Cardiac fibroblast (primary cell): ENCODE measurements at regions not wholly inside any gene's neighbourhood (a gene's known extent, or its start where the extent isn't known, plus 50 kb on each side); places are given as distances from the start of the nearest gene placed in this dataset.

Source experiments
- DNase-seq, 2 donors: peaks; one replicate each; pipeline versions ENCODE4 v3.0.0 to v3.0.0-alpha.2; 2010; ENCODE audit warnings: low read depth in 2 of 2
- H3K4me3 ChIP-seq, 2 donors: replicated peaks in 1 of 2; 1 replicate in 1 of 2; 2 replicates in 1 of 2; pipeline ENCODE4 v1.5.1; 2011; ENCODE audit warnings: low read depth in 2 of 2, low read length in 2 of 2, mild to moderate bottlenecking in 2 of 2, moderate library complexity in 1 of 2
- CTCF ChIP-seq: IDR thresholded peaks from one replicate; pipeline ENCODE4 v1.5.1; 2011; ENCODE audit warnings: low read depth, mild to moderate bottlenecking, low read length, inconsistent platforms

- no peak overlapping the region for H3K4me3 ChIP-seq
- DNase-seq = no peak
- no peak for TF ChIP-seq CTCF
These were observed 195.5 kb upstream of the NFIA start for GRCh38 chr1:60886793-60887331.

DNA sequence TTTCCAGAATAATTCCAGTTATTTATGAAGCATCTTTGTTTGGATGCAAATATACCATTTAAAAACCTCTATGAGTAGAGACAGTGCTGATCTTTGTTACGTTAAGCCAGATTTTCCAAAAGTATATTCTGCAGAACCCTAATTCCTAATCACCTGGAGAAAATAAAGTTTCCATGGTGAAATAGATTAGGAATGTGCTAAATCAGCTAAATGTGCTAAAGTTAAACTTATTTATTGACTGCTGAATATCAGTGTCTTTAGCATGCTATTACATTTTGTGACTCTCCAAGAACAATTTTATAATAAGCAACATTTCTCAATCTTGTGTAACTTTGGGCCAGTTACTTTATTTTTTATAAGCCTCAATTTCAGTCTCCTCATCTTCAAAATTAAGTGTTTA, 196.3 kb upstream of the NFIA start:
- DNase-seq = no peak
- no peak for TF ChIP-seq CTCF
- no peak overlapping the region for H3K4me3 ChIP-seq

DNA sequence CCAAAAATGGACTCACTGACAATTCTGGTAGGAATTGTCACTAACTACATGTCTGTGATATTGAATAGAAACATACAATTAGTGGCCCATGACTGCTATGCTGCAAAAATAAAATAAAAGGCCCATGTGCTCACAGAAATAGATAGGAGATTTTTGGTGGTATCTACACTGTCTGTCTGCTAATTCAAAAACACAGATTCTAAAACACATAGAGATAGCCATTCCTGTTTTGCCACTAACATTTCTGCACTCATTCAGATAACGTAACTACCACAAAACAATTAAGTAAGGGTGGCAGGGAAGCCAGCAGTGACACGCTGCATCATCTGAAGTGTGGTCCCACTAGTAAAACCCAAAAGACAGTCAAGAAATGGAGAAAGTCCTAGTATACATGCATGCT, 202.2 kb upstream of the NFIA start:
- no peak for DNase-seq
- H3K4me3 ChIP-seq = no peak overlapping the region
- TF ChIP-seq CTCF = no peak

DNA sequence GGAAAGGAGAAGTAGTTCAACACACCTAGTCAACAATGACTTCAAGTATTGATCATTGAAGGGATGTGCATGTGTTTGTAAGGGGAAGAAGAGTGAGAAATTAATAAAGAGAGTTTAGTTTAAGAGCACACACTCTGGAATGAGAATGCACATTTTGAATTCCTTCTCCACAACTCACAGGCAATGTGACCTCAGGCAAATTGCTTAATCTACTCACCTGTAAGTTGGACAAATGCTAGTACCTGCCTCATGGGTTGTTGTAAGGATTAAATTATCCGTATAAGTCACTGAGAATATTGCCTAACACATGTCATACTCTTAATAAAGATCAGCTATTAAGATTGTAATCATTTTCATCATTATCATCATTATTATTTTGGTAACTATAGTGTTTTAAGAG, 204.0 kb upstream of the NFIA start:
- no peak overlapping the region for H3K4me3 ChIP-seq
- TF ChIP-seq CTCF = no peak
- no peak for DNase-seq

DNA sequence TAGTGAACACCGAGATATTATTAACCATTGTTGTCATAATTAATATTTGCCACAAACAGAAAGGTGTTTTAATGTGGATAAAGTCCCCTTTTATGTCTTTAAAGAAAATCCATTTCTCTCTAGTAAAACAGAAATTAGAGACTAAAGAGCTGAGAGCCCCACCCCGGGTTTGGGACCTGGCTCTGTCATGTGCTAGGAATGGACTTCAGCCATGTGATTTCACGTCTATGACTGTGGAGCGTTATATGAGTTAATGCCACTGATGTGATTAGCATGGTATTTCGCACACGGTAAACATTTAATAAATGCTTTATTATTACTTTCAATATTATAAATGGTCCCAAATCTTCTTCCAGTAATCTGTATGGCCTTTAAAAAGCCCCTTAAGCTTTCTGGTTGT, 205.0 kb upstream of the NFIA start:
- TF ChIP-seq CTCF = no peak
- H3K4me3 ChIP-seq = no peak overlapping the region
- DNase-seq = no peak

DNA sequence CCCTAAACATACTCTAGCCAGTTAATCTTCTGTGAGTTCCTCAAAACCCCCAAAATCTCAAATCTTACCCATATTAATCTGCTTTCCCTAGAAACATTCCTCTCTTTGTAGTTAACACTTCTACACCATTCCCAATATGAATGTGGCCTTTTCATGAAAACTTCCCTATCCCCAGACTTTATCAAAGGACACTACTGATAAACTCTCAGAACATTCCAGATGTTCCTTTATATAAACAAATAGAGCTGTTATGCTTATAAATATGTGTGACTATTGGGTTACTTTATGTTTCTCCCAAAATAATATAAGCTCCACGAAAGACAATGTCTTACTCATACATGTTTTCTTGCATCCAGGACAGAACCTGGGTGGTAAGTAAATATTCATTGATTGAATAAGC, 205.4 kb upstream of the NFIA start:
- no peak for TF ChIP-seq CTCF
- H3K4me3 ChIP-seq = no peak overlapping the region
- DNase-seq = no peak

- TF ChIP-seq CTCF = no peak
- DNase-seq = peak; percentile 38 to 79
- no peak overlapping the region for H3K4me3 ChIP-seq
These were observed 207.2 kb upstream of the NFIA start for GRCh38 chr1:60875138-60875537.
